ENCODE measurements at regions not wholly inside any gene's neighbourhood (a gene's known extent, or its start where the extent isn't known, plus 50 kb on each side); places are given as distances from the start of the nearest gene placed in this dataset.

DNA sequence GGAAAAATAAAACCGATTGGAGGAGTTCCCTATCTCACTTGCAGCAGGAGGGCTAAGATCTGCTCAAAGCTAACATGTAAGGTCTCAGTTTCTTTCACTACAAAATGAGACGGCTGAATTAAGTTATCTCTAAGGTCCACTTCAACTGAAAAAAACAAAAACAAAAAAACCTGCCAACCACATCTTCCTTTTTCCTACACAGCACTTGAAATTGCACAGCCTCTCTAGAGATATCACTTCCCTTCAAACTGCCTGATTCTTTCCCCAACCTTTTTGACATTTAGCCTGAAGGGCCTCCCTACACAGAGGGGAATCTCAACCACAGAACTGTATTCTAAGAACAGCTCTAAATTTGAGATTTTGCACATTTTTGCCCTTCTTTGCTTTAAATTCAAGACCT lies 227.9 kb upstream of the TARS1 start:
- DNase-seq, result no peak

DNA sequence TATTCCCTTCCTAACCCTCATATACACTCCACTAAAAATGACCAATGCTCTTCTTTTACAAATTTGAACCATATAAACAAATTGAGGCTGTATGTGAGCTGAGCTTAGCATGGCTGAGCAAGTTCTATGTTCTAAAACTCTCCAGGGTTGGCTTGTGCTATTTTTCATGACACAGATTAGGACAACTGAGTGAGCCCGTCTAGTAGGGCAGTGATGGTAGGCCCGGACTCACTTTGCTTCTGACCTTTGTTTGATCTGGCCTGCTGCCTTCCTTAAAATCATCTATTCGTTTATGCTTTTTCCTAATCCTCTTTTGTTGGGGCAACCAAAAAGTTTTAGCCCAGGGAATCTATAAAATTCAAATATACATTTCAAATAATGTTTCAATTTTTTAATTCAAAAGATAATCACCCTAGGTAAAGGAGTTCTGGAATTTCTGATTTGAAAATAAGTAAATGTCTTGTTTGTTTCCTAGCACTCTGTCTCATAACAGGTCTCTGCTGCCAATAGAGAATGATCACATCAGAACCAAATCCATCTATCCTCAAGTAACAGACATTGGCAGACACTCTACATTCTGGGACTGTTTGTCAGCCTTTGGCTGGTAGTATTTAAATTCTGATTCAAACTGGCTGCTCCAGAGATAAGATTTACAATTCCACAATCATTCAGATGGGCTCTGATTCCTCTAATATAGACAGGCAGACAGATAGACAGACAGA lies 217.0 kb upstream of the TARS1 start:
- DNase-seq, result peak; percentile 46

DNA sequence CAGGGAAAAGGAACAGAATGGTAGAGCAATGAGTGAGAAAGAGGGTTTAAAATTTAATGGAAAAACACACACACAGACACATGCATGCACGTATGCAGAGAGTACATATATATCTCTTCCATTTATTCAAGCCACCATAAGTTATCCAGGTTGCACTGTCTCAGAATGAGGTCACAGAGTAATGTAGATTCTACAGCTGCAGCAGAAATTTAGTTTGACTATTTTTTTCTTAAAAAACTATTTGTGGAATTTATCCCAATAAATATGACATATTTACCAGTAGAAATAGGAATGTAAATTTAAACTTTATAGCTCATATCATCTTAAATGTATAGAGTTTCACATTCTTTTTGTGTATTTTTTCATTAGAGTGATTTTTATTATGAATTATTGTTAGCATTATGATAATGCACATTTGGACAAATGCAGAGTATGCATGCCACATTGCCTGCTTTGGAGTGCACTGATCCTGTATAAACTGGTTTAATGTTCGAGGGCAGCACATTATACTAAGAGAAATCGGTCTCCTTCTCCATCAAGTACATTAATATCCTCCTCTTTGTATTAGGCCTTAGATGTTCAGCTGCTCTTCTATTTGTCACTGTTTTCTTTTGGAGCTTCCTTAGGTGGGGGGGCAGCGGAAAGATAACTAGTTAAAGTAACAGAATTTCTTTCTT lies 216.3 kb upstream of the TARS1 start:
- DNase-seq, result no peak

DNA sequence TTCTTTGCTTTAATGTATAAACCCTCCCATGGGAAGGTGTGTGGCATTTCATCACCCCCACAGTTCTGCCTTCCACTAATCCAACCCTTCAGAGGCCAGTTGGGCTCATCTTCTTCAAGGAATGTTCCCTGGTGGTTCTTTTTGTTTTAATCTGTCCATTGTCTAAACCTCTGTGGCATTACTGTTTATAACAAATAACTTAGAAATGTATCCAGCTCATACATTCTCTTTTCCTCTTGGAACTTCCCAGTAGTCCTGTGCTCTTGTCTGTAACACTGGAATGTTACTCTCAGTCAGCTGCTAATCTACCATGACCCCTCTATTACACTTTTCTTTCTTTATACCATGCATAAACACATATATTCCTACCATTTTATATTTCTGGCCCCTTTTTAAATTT lies 213.5 kb upstream of the TARS1 start:
- DNase-seq, result no peak

DNA sequence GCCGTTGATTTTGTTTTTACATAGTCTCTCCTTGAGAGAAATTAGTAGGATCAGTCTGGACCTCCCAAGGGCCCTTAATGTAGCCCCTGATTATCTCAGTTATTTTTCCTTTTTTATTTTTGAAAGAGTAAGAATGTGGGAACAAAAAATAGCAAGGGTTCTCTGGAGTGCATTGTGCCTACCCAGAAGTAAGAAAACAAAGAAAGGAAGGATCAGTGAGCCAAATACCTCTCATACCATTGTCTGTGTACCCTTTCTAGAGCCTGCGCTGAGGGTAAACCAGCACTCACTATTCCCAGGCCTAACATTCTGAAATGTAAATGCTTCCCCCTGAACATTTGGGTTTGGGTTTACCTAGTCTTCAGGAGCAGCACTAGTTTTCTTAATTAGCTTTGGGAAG lies 213.0 kb upstream of the TARS1 start:
- no peak for DNase-seq

- DNase-seq, result no peak
These were observed 212.6 kb upstream of the TARS1 start for GRCh38 chr5:33228149-33228548.

- no peak for DNase-seq
These were observed 211.5 kb upstream of the TARS1 start for GRCh38 chr5:33229216-33229615.

GRCh38 chr5:33230467-33231078 lies 210.2 kb upstream of the TARS1 start:
- no peak for DNase-seq

- no peak for DNase-seq
These were observed 209.5 kb upstream of the TARS1 start for GRCh38 chr5:33231214-33231710.

- DNase-seq, result peak; percentile 88
These were observed 208.8 kb upstream of the TARS1 start for GRCh38 chr5:33231935-33232334.

DNA sequence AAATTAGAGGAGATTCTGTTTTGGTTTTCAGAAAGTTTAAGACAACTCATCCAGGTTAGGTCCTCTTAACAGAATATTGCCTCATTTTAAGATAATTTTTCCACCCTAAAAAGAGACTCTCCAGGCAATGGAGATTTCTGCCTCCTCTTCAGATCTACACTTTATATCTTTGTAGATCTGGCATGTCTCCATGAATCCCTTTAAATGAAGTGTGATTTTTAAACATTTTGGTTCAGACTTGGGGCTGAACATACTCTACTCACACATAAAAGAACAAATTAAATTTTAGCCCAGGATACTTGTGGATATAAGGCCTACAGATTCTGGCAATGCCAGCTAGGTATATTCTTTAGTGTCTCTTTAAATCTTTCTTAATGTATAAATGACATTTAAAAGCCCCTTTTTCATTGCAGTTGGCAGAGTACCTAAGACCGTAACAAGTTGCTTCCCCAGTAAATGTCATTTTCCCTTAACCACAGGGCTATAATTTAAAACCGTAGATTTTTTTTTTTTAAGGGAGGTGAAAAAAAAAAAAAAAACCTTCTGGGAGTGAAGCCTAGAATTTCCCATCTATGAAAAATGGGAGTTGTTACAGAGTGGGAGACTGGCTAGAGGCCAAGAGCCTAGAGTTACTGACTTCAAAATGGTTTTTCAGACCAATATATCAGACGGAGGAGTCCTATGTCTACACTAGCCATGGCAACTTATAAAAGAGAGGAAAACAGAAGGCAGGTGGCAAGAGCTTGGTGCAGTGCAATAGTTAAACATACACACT lies 207.8 kb upstream of the TARS1 start:
- DNase-seq, result peak; percentile 84

DNA sequence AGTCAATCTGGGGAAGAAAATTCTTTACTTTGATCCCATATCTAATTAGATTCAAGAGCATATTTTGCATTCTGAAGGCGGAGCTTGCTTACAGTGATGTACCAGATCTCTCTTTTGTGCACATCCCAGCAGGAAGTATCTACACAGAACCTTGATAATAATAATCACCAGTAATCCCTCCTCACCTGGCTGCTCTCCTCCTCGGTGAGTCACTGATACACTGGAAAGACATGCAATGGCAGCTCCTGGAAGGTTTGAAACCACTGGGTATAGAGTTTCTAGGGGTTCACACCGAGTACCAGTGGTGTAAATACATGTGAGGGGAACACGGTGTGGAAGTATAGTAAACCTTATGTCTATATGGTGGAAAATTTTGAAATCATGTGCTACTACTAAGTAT lies 205.5 kb upstream of the TARS1 start:
- no peak for DNase-seq

- no peak for DNase-seq
These were observed 204.9 kb upstream of the TARS1 start for GRCh38 chr5:33235824-33236223.

- DNase-seq, result no peak
These were observed 203.3 kb upstream of the TARS1 start for GRCh38 chr5:33237471-33237870.

DNA sequence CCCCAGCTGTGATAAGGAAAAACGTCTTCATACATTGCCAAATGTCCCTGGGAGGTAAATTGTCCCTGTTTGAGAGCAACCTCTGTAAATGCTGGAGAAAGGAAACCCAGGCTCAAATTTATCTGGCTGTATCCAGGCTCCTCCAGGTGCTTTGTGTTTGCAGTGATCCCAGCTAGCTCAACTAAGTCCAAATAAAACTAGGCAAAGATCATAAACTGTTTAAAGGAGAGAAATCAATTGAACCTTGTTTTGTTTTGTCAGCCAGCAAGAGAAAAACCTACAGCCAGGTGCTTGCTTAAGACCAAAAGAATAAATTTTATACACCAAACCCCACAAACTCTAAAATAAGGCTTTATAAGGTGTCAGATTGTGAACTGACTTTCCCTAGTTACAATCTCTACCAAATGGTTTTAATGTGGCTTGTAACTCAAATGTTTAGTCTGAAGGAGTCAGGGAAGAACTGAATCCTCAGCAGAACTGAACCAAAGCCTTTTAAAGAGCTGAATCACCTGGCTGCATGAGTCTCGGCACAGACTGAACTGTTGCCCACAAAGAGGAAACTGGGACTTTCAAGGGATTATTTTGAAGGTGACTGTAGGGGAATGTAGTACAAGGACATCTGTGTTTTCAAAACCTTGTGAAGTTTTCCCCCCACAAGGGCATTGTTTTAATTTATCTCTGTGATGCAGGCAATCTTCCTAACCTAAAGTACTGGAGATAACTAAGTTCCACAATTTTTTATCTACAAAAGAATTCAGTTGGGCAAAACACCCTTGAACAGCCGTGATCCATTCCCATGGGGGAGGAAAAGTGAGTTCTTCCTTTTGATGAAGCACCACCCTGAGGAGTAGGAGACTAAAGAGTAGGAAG lies 201.7 kb upstream of the TARS1 start:
- no peak for DNase-seq

GRCh38 chr5:33240558-33240957 lies 200.2 kb upstream of the TARS1 start:
- DNase-seq, result no peak

GRCh38 chr5:33241802-33242201 lies 199.0 kb upstream of the TARS1 start:
- DNase-seq, result no peak

- no peak for DNase-seq
These were observed 198.5 kb upstream of the TARS1 start for GRCh38 chr5:33242277-33242676.

DNA sequence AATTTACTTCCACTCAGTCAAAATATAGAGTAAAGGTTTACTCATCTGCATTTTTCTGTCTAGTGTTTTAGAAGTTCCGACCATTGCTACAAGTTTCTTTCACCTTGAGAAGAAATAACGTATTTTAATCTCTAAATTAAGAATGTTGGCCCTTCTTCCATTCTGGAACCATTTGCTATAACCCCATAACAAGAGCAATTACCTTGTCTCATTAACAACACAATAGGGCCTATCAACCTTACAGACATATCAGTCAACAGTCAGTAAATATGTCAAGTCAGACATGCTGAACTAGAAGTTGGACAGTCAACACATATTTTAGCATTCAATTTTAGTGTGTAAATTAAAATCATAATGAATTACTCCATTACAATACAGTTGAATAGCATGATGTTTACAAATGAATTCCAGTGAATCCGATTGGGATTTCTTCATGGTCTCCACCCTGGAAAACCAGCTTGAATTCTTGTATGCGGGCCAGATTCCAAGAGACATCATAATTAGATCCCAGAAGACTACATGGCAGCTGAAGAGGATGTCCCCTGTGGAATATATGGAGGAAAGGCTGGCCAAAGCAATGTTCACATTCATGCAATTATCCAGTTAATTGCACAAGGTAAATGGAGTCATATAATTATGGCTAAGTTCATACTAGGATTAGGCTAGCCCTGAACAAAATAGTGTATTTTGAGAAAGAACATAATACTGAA lies 196.2 kb upstream of the TARS1 start:
- no peak for DNase-seq

DNA sequence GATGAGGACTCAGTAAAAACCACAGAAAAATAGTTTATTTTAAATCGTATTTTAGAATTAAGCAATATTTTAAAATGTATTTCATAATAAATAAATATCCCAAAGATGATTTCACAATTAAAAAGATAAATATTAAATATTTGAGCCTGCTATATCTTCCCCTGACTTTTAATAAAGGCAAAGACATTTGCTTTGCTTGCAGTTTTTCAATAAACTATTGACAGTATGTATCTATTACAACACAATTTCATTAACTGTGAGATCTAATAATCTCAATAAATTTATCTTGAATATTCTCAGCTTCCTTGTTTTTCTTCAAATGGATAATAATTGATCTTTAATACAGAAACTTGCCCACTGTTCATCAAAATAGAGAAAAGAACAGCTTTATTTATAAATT lies 186.2 kb upstream of the TARS1 start:
- DNase-seq, result no peak

- DNase-seq, result peak; percentile 92
These were observed 182.8 kb upstream of the TARS1 start for GRCh38 chr5:33257807-33258429.
